ENCODE measurements at regions not wholly inside any gene's neighbourhood (a gene's known extent, or its start where the extent isn't known, plus 50 kb on each side); places are given as distances from the start of the nearest gene placed in this dataset.

DNA sequence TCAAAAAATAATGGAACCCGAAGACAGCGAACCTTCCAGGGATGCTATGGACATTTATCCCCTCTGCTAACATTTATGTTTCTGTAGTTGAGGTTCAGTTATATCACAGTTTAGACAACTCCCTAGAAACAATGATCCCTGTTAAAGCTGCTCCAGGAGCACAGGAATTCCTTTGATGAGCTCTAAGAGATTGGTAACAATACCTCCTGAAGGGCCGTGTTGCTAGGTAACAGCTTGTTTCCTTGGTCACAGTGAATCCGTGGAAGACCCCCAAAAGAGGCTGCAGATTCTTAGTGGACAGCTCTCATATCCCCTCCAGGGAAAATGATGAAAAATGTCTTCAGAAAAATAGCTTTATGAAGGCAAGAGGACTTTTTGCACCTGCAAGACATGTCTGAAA is 160.2 kb downstream of the SERPINI1 start:
- ATAC-seq (no peak), DNase-seq (ENCODE audit: low spot score) (no peak)

DNA sequence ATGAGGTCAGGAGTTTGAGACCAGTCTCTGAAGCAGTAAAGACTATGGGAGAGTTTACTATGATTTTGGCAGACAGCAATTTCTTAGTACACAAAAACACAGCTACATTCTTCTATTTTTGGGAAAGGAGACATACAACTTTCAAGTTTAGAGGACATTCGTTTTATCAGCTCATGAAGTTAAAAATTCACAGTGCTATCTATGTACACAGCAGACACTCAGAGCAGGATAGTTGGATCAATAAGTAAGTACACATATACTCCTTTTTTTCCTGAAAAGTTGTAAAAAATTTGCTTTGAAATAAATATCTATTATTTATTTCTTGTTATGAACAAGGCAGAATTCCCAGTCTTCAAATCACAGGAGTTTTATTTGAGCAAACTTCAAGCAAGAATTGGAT is 159.7 kb downstream of the SERPINI1 start:
- no peak for DNase-seq (ENCODE audit: low spot score)
- ATAC-seq, result peak; percentile 57

DNA sequence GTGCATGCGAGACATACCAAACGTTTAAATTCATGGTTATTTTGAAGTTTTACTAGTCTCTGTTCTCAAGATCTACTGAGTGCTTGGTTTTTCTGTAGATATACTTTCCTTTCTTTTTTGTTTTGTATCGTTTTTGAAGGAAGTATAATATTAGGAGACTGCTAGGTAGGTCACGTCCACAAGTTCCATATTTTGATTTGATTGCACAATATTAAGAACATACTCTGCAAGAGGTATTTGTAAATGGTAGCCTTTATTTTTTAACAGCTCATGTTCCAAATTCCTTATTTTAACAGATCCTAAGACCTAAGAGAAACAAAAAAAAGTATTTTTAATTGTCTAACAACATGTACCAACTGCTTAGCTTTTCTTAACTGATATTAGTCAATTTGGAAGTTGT is 156.7 kb downstream of the SERPINI1 start:
- DNase-seq (ENCODE audit: low spot score) (no peak), ATAC-seq (no peak)

DNA sequence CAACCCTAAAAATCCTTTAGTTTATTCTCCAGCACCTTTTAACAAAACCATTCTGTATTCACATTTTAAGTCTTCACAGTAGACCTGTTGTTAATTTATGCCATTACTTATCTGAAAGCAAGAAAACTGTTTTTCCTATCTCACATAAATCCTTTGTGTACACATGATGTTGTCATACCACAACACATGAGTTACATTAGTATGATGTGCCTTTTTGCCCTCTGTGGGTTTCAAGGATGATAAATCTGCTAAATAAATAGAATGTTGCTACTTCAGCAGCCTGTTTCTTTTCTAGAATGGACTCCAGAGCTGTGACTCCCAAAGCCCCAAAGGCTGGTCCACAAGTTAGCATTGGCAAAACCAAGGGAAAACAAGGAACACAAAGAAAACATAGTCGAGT is 151.6 kb downstream of the SERPINI1 start:
- no peak for DNase-seq (ENCODE audit: low spot score)

DNA sequence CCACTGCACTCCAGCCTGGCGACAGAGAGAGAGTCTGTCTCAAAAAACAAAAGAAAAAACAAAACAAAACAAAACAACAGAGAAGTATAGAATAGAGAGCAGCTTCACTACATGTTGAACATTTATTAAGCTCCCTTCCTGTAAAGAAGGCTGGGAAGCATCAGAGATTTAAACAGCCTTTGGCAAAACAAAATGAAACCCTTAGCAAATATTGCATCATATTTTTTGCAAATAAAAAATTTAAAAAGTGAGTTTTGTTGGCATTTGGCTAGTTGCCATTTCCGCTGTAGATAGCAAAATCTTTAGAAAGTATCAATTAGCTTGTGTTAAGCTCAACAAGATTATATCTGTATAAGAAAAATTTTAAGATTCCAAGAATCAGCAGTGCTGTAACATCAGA is 151.2 kb downstream of the SERPINI1 start:
- no peak for ATAC-seq

More for the DNA sequence above, 151.6 kb downstream of the SERPINI1 start:
- ATAC-seq, result no peak

DNA sequence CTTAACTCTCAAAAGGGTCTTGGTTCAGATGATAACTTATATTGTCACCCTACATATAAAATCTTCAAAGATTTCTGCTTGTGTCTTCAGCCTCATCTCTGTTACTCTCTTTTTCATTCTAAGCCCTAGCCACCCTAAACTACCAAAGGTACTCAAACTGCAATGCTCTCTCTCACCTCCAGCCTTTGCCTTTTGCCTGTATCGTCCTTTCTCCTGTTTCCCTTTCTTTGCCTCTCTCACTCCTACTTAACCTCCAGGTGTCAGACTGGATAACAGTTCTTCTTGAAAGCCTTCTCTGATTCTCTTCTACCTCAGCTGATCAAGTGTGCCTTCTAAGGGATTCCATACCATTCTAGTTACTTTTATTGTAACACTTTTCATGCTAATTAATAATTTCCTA is 149.8 kb downstream of the SERPINI1 start:
- ATAC-seq, result no peak
- DNase-seq (ENCODE audit: low spot score), result no peak

More for the DNA sequence above, 151.2 kb downstream of the SERPINI1 start:
- no peak for DNase-seq (ENCODE audit: low spot score)

DNA sequence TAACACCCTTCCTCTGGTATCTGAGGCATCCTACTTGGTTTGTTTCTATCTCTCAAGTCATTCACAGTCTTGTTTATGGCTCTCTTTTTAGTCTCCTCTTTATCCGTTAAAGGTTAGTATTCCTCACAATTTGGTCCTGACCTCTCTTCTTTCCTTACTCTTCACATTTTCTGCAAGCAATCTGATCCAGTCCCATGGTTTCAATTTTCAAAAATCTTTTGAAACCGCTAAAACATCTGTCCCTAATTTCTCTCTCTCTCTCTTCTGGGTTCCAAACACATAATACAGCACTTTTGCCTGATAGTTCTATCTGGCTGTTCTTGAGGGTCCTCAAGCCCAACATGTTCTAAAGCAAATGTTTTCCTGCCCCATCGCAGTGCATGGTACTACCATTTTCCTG is 149.0 kb downstream of the SERPINI1 start:
- ATAC-seq (no peak), DNase-seq (ENCODE audit: low spot score) (no peak)

DNA sequence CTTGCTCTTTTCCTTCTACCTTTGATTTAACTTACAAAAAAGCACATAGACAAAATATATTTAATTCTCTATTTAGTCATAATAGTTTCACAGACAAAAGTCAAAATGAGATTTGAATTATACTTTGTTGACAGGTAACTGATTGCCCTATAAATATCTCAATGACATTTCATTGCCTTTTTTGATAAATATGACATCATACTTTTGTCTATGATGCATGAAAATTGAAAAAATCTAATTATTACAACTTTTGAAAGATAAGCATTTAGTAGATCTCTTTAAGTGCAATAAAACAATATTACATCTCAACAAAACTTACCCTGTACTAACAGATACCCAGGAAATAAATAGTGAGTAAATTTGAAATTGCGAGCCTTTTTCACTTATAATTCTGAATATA is 147.9 kb downstream of the SERPINI1 start:
- ATAC-seq (no peak), DNase-seq (ENCODE audit: low spot score) (no peak)

DNA sequence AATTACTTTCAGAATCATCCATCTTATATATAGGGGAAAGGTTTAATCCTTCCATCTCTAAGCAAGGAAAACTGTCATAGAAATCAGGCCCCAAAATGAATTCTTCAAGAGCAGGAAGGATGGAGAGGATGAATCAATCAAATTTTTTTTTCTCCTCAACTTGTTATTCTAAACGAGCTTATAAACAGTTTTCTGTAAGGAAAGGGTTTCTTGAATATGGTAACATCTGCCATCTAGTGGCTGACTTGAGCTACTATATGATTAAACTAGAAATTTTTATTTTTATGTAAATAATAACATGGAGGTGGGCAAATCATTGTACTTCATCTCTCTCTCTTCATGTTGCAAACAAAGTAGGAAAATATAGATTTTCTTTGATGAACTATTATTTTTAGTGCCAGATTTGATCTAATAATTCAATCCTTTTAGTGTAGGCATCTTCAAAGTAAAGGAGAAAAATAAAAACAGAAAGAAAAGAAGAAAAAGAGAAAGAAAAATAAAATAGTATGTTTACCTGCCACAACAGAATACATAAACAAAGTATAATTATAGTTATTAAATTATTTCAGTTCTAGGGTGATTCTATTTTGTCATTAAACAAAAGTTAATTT is 146.6 kb downstream of the SERPINI1 start:
- peak; percentile 74 for ATAC-seq
- DNase-seq (ENCODE audit: low spot score), result no peak

DNA sequence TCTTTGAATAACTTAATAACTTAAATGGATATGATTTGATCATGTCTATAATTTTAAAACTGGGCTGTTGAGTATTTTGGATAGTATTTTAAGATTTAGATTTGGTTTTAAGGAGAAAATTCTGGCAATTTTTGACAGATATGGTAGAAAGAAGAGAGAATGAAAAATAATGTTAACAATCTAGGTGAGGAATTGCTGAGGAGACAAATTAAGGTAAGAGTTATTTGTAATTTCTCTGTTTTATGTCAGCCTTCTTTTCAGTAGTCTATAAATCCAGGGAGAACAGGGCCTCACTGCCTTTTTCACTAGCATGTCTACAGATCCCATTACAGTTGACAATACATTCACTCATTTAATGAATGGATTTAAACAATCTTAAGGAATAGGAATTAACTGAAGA is 144.7 kb downstream of the SERPINI1 start:
- no peak for DNase-seq (ENCODE audit: low spot score)
- ATAC-seq, result no peak

DNA sequence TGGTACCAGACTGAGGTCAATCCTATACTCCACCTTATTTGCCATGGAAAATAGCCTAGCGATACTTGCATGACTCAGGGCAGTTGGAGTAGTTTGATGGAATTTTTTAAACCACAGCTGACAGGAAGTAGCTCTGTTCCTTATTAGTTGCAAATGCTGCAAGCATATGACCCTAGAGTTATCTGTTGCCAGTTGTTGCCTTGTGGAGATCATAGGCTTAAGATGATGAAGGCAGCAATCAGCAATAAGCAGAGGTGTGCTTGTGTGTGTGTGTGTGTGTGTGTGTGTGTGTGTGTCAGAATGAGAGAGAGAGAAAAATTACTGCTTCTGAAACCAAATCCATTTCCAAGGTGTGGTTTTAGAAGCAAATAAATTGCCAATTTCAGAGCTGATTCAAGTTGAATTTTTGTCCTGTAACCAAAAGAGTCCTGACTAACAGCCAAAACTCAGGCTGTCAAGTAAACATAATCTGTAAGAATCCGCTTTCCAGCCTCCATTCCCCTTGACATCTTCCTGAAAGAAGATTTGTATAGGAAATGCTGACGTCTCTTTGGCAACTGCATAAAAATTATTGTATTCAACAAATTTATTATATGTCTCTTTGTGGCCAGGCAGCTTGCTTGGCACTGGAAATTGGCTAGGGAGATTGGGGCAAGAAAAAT is 141.2 kb downstream of the SERPINI1 start:
- DNase-seq (ENCODE audit: low spot score) (no peak), ATAC-seq (peak; percentile 44)
